GM10266 (cell line): ENCODE measurements at regions not wholly inside any gene's neighbourhood (a gene's known extent, or its start where the extent isn't known, plus 50 kb on each side); places are given as distances from the start of the nearest gene placed in this dataset.

Experiments used
- DNase-seq: peaks from one replicate; pipeline ENCODE4 v3.0.0; 2012; ENCODE audit errors: extremely low spot score
- TF ChIP-seq, protein P1 (sequence below): IDR thresholded peaks from 2 replicates; pipeline ENCODE4 v1.5.1; 2012; ENCODE audit warnings: mild to moderate bottlenecking, low read depth; ENCODE audit not compliant: control insufficient read depth, insufficient read depth; ENCODE audit errors: missing control alignments

GRCh38 chr2:145635706-145636427 lies 1115.9 kb upstream of the ZEB2 start:
- no peak for DNase-seq
- TF ChIP-seq, protein P1, sequence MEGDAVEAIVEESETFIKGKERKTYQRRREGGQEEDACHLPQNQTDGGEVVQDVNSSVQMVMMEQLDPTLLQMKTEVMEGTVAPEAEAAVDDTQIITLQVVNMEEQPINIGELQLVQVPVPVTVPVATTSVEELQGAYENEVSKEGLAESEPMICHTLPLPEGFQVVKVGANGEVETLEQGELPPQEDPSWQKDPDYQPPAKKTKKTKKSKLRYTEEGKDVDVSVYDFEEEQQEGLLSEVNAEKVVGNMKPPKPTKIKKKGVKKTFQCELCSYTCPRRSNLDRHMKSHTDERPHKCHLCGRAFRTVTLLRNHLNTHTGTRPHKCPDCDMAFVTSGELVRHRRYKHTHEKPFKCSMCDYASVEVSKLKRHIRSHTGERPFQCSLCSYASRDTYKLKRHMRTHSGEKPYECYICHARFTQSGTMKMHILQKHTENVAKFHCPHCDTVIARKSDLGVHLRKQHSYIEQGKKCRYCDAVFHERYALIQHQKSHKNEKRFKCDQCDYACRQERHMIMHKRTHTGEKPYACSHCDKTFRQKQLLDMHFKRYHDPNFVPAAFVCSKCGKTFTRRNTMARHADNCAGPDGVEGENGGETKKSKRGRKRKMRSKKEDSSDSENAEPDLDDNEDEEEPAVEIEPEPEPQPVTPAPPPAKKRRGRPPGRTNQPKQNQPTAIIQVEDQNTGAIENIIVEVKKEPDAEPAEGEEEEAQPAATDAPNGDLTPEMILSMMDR: no peak

- TF ChIP-seq, protein P1: no peak
- DNase-seq: no peak
Observed at GRCh38 chr2:145631561-145631960, 1111.6 kb upstream of the ZEB2 start.

GRCh38 chr2:145626301-145626700 lies 1106.4 kb upstream of the ZEB2 start:
- TF ChIP-seq, protein P1: no peak
- no peak for DNase-seq

DNA sequence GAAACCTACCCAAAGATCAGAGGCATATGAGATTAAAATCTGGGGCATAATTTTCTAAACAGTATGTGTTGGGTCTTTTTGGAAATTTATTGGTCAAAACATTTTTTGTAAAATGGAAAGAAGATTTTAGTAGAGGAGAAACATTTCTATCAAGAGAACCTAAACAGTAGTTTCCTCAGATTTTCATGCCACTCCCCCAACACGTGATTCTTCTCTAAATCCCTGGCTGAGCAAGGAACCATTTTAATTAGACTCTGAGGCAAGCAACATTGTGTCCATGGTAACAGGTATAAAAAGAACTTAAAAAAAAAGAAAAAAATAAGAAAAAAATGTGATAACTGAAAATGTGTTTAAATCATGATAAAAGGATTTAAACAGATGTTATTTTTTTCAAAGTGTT lies 1105.2 kb upstream of the ZEB2 start:
- no peak for DNase-seq
- TF ChIP-seq, protein P1: no peak

- DNase-seq: no peak
- TF ChIP-seq, protein P1: no peak
Observed at GRCh38 chr2:145623136-145623535, 1103.2 kb upstream of the ZEB2 start.

DNA sequence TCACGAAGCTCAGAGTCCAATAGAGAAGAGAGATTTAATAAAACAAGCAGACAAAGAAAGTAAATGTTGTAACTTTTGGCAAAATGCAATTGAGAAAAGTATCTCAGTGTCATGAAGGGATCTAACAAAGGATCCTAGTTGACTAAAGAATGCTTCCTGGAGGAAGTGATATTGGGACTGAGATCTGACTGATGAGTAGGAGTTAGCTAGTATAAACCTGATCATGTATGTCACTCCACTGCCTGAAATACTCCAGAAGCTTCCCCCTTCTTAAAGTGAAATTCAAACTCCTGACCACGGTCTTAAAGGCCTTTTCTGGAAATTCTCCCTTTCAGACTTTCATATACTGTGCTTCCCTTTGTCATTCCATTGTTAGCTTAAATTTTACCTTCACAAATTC lies 1102.4 kb upstream of the ZEB2 start:
- TF ChIP-seq, protein P1: no peak
- DNase-seq: no peak

DNA sequence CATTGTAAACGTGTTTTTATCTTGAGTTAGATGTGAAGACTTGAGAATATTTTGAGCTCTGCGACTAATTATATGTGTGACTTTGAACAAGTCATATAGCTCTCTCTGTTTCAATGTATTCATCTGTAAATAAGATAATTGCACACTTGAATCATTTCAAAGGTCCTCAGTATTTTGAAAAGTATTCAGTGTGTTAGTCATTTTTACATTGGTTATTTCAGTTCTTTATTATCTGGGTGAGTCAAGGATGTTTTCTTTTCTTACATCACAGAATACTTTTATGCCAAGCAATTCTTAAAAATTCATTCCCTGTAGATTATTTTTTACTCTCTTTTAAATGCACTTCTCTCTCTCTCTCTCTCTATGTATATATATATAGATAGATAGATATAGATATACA lies 1098.0 kb upstream of the ZEB2 start:
- no peak for DNase-seq
- TF ChIP-seq, protein P1: no peak
